Activated naive CD8-positive, alpha-beta T cell treated with anti-CD3 and anti-CD28 coated beads, Interleukin-2, amount 10 ng/mL, durations not matched to agents 7 days and 5 days (primary cell): ENCODE measurements at regions not wholly inside any gene's neighbourhood (a gene's known extent, or its start where the extent isn't known, plus 50 kb on each side); places are given as distances from the start of the nearest gene placed in this dataset.

Experiments
- ATAC-seq: fragments of 150-1000 bp; cut with Tn5 transposase; one replicate; pipeline ENCODE4 v1.10.0; 2021; ENCODE audit warnings: low read depth, moderate library complexity
- POLR2A ChIA-PET: fragments of 350-600 bp; sonication (Branson Sonifier 250); formaldehyde crosslinking; loops from one replicate; lab custom pipeline; 2021; ENCODE audit warnings: antibody characterized with exemption; lab: Charles Lee
- DNase-seq: peaks from one replicate; pipeline ENCODE4 v3.0.0; 2021
- H3K27ac Mint-ChIP-seq: one replicate; pipeline ENCODE4 v1.8.0; 2022; ENCODE audit warnings: mild to moderate bottlenecking, mixed read lengths
- H3K27me3 Mint-ChIP-seq: one replicate; pipeline ENCODE4 v1.8.0; 2022; ENCODE audit warnings: mild to moderate bottlenecking, moderate library complexity, mixed read lengths
- H3K36me3 Mint-ChIP-seq: one replicate; pipeline ENCODE4 v1.8.0; 2021; ENCODE audit warnings: mild to moderate bottlenecking, mixed read lengths
- H3K4me1 Mint-ChIP-seq: one replicate; pipeline ENCODE4 v1.8.0; 2021; ENCODE audit warnings: mixed read lengths
- H3K4me3 Mint-ChIP-seq: one replicate; pipeline ENCODE4 v1.8.0; 2022; ENCODE audit warnings: mild to moderate bottlenecking, moderate library complexity, mixed read lengths
- H3K9me3 Mint-ChIP-seq: one replicate; pipeline ENCODE4 v1.8.0; 2021; ENCODE audit warnings: mixed read lengths

GRCh38 chr11:21931436-21932101, 261.3 kb upstream of the ANO5 start:
- H3K9me3 Mint-ChIP-seq: no peaks in the 10 kb centered on the region
- H3K4me1 Mint-ChIP-seq: no peaks in the 10 kb centered on the region
- no peak overlapping the region for H3K4me3 Mint-ChIP-seq
- DNase-seq: no peak
- POLR2A ChIA-PET: no interaction called here
- no peaks in the 10 kb centered on the region for H3K27me3 Mint-ChIP-seq
- H3K36me3 Mint-ChIP-seq: no peaks in the 10 kb centered on the region
- no peak overlapping the region for H3K27ac Mint-ChIP-seq
- ATAC-seq: no peak

- DNase-seq: no peak
- ATAC-seq: no peak
- no peak overlapping the region for H3K27ac Mint-ChIP-seq
- H3K4me3 Mint-ChIP-seq: no peak overlapping the region
- H3K36me3 Mint-ChIP-seq: no peaks in the 10 kb centered on the region
- H3K9me3 Mint-ChIP-seq: no peaks in the 10 kb centered on the region
- no peaks in the 10 kb centered on the region for H3K4me1 Mint-ChIP-seq
- POLR2A ChIA-PET: no interaction called here
- H3K27me3 Mint-ChIP-seq: no peaks in the 10 kb centered on the region
Measured at GRCh38 chr11:21933095-21933494, 259.8 kb upstream of the ANO5 start.

- ATAC-seq: no peak
- H3K27ac Mint-ChIP-seq: no peak overlapping the region
- no peak overlapping the region for H3K4me3 Mint-ChIP-seq
- no peaks in the 10 kb centered on the region for H3K36me3 Mint-ChIP-seq
- H3K27me3 Mint-ChIP-seq: no peaks in the 10 kb centered on the region
- DNase-seq: no peak
- H3K9me3 Mint-ChIP-seq: no peaks in the 10 kb centered on the region
- POLR2A ChIA-PET: no interaction called here
- no peaks in the 10 kb centered on the region for H3K4me1 Mint-ChIP-seq
Measured at GRCh38 chr11:21944577-21944976, 248.3 kb upstream of the ANO5 start.

- peaks cover 1% of the 10 kb centered on the region for H3K9me3 Mint-ChIP-seq
- H3K4me1 Mint-ChIP-seq: no peaks in the 10 kb centered on the region
- POLR2A ChIA-PET: no interaction called here
- ATAC-seq (no peak), DNase-seq (no peak)
- H3K4me3 Mint-ChIP-seq: no peak overlapping the region
- H3K27me3 Mint-ChIP-seq: no peaks in the 10 kb centered on the region
- H3K27ac Mint-ChIP-seq: no peak overlapping the region
- H3K36me3 Mint-ChIP-seq: no peaks in the 10 kb centered on the region
Measured at GRCh38 chr11:21948876-21949275, 244.0 kb upstream of the ANO5 start.

GRCh38 chr11:21949763-21950413, 243.0 kb upstream of the ANO5 start:
- no peaks in the 10 kb centered on the region for H3K36me3 Mint-ChIP-seq
- POLR2A ChIA-PET: no interaction called here
- peaks cover 2% of the 10 kb centered on the region for H3K9me3 Mint-ChIP-seq
- ATAC-seq (no peak), DNase-seq (no peak)
- no peak overlapping the region for H3K4me3 Mint-ChIP-seq
- H3K27ac Mint-ChIP-seq: no peak overlapping the region
- no peaks in the 10 kb centered on the region for H3K27me3 Mint-ChIP-seq
- no peaks in the 10 kb centered on the region for H3K4me1 Mint-ChIP-seq

- Mint-ChIP-seq H3K4me3 (no peak overlapping the region), H3K9me3 (peaks cover 1% of the 10 kb centered on the region), H3K27ac (no peak overlapping the region), H3K27me3 (no peaks in the 10 kb centered on the region), H3K4me1 (no peaks in the 10 kb centered on the region), H3K36me3 (no peaks in the 10 kb centered on the region)
- no peak for ATAC-seq
- DNase-seq: no peak
- POLR2A ChIA-PET: no interaction called here
Measured at GRCh38 chr11:21963013-21963412, 229.9 kb upstream of the ANO5 start.

- ATAC-seq (no peak), DNase-seq (no peak)
Measured at GRCh38 chr11:21965221-21965620, 227.7 kb upstream of the ANO5 start.

GRCh38 chr11:21968702-21969101, 224.2 kb upstream of the ANO5 start:
- Mint-ChIP-seq H3K9me3 (no peaks in the 10 kb centered on the region), H3K36me3 (no peaks in the 10 kb centered on the region), H3K4me3 (no peak overlapping the region), H3K27me3 (no peaks in the 10 kb centered on the region), H3K4me1 (no peaks in the 10 kb centered on the region), H3K27ac (no peak overlapping the region)
- DNase-seq (no peak), ATAC-seq (no peak)
- POLR2A ChIA-PET: no interaction called here

More at GRCh38 chr11:21965221-21965620, 227.7 kb upstream of the ANO5 start:
- Mint-ChIP-seq H3K4me3 (no peak overlapping the region), H3K4me1 (no peaks in the 10 kb centered on the region), H3K27ac (no peak overlapping the region), H3K36me3 (no peaks in the 10 kb centered on the region), H3K9me3 (no peaks in the 10 kb centered on the region), H3K27me3 (no peaks in the 10 kb centered on the region)
- POLR2A ChIA-PET: no interaction called here

GRCh38 chr11:21969841-21970240, 223.0 kb upstream of the ANO5 start:
- H3K27ac Mint-ChIP-seq: no peak overlapping the region
- H3K4me1 Mint-ChIP-seq: no peaks in the 10 kb centered on the region
- H3K9me3 Mint-ChIP-seq: no peaks in the 10 kb centered on the region
- no peaks in the 10 kb centered on the region for H3K36me3 Mint-ChIP-seq
- POLR2A ChIA-PET: no interaction called here
- ATAC-seq (no peak), DNase-seq (no peak)
- no peak overlapping the region for H3K4me3 Mint-ChIP-seq
- no peaks in the 10 kb centered on the region for H3K27me3 Mint-ChIP-seq

- no peak overlapping the region for H3K4me3 Mint-ChIP-seq
- H3K9me3 Mint-ChIP-seq: no peaks in the 10 kb centered on the region
- H3K36me3 Mint-ChIP-seq: no peaks in the 10 kb centered on the region
- H3K27me3 Mint-ChIP-seq: no peaks in the 10 kb centered on the region
- no peaks in the 10 kb centered on the region for H3K4me1 Mint-ChIP-seq
- POLR2A ChIA-PET: no interaction called here
- H3K27ac Mint-ChIP-seq: no peak overlapping the region
- no peak for ATAC-seq
- no peak for DNase-seq
Measured at GRCh38 chr11:21975242-21975641, 217.6 kb upstream of the ANO5 start.

- H3K9me3 Mint-ChIP-seq: no peaks in the 10 kb centered on the region
- POLR2A ChIA-PET: no interaction called here
- no peaks in the 10 kb centered on the region for H3K27me3 Mint-ChIP-seq
- no peaks in the 10 kb centered on the region for H3K36me3 Mint-ChIP-seq
- H3K27ac Mint-ChIP-seq: no peak overlapping the region
- H3K4me1 Mint-ChIP-seq: no peaks in the 10 kb centered on the region
- ATAC-seq (no peak), DNase-seq (no peak)
- no peak overlapping the region for H3K4me3 Mint-ChIP-seq
Measured at GRCh38 chr11:21976210-21976609, 216.7 kb upstream of the ANO5 start.

GRCh38 chr11:21983431-21983830, 209.5 kb upstream of the ANO5 start:
- no peaks in the 10 kb centered on the region for H3K27me3 Mint-ChIP-seq
- POLR2A ChIA-PET: no interaction called here
- peaks cover 4% of the 10 kb centered on the region for H3K9me3 Mint-ChIP-seq
- no peak overlapping the region for H3K27ac Mint-ChIP-seq
- ATAC-seq (no peak), DNase-seq (no peak)
- no peaks in the 10 kb centered on the region for H3K36me3 Mint-ChIP-seq
- H3K4me1 Mint-ChIP-seq: no peaks in the 10 kb centered on the region
- H3K4me3 Mint-ChIP-seq: no peak overlapping the region

- Mint-ChIP-seq H3K4me3 (no peak overlapping the region), H3K27me3 (no peaks in the 10 kb centered on the region), H3K4me1 (no peaks in the 10 kb centered on the region), H3K9me3 (peaks cover 4% of the 10 kb centered on the region), H3K36me3 (no peaks in the 10 kb centered on the region), H3K27ac (no peak overlapping the region)
- ATAC-seq: no peak
- POLR2A ChIA-PET: no interaction called here
- no peak for DNase-seq
Measured at GRCh38 chr11:21986361-21986760, 206.5 kb upstream of the ANO5 start.

- no peak for ATAC-seq
- Mint-ChIP-seq H3K9me3 (peaks cover 4% of the 10 kb centered on the region), H3K27me3 (no peaks in the 10 kb centered on the region), H3K4me3 (no peak overlapping the region), H3K4me1 (no peaks in the 10 kb centered on the region), H3K27ac (no peak overlapping the region), H3K36me3 (no peaks in the 10 kb centered on the region)
- no peak for DNase-seq
- POLR2A ChIA-PET: no interaction called here
Measured at GRCh38 chr11:21987261-21987660, 205.6 kb upstream of the ANO5 start.
